ENCODE measurements at regions not wholly inside any gene's neighbourhood (a gene's known extent, or its start where the extent isn't known, plus 50 kb on each side); places are given as distances from the start of the nearest gene placed in this dataset.
A peak's percentile ranks its signal among the peaks of the same experiment; 100 is the strongest.

GRCh38 chr16:9141813-9142212 lies 50.4 kb downstream of the HAPSTR1 start:
- TF ChIP-seq, protein P1, sequence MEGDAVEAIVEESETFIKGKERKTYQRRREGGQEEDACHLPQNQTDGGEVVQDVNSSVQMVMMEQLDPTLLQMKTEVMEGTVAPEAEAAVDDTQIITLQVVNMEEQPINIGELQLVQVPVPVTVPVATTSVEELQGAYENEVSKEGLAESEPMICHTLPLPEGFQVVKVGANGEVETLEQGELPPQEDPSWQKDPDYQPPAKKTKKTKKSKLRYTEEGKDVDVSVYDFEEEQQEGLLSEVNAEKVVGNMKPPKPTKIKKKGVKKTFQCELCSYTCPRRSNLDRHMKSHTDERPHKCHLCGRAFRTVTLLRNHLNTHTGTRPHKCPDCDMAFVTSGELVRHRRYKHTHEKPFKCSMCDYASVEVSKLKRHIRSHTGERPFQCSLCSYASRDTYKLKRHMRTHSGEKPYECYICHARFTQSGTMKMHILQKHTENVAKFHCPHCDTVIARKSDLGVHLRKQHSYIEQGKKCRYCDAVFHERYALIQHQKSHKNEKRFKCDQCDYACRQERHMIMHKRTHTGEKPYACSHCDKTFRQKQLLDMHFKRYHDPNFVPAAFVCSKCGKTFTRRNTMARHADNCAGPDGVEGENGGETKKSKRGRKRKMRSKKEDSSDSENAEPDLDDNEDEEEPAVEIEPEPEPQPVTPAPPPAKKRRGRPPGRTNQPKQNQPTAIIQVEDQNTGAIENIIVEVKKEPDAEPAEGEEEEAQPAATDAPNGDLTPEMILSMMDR (IDR thresholded peaks at IDR 0.05; ENCODE audit: low read depth, low read length, missing control alignments) = no peak
- DNase-seq (ENCODE audit: extremely low read depth, low read depth) = no peak
- no peak overlapping the region for H3K4me3 ChIP-seq (replicated peaks; ENCODE audit: low read depth, low read length)

DNA sequence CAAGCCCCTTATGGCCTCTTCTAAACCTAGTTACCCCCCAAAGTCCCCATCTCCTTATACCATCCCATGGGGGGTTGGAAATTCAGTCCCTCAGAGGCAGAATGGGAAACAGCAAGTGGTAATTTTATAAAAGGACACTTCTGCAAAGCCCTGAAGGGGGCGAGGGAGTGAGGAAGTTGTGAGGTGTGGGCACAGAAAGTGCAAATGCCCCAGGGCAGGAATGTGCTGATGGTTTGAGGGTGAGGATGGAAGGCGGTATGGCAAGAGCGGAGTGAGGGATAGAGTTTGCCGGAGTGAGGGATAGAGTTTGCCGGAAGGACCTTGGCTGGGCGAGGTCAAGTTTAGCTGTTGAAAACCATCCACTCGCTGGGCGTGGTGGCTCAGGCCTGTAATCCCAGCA lies 52.7 kb downstream of the HAPSTR1 start:
- H3K4me3 ChIP-seq (replicated peaks; ENCODE audit: low read depth, low read length) = no peak overlapping the region
- TF ChIP-seq, protein P1 (IDR thresholded peaks at IDR 0.05; ENCODE audit: low read depth, low read length, missing control alignments) = no peak
- DNase-seq (ENCODE audit: extremely low read depth, low read depth) = no peak

- DNase-seq (ENCODE audit: extremely low read depth, low read depth) = no peak
- TF ChIP-seq, protein P1 (IDR thresholded peaks at IDR 0.05; ENCODE audit: low read depth, low read length, missing control alignments) = no peak
- H3K4me3 ChIP-seq (replicated peaks; ENCODE audit: low read depth, low read length) = no peak overlapping the region
Measured at GRCh38 chr16:9148374-9149015, 57.1 kb downstream of the HAPSTR1 start.

DNA sequence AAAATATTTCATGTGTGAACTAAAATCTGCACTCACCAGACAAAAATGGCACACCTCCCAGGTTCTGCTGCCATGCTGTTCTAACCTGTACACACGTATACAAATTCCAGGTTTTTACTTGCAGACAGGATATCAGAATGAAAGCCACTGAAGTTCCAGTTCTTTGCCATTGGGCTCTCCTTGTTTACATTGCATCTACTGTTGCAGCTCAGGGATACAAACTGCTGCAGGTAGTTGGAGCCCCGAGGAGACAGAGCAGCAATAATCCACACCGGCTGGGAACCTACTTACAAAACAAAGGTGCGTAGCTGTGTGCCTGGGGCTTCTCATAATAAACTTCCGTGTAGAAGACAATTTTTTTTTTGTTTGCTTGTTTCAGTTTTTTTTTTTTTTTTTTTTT lies 59.6 kb downstream of the HAPSTR1 start:
- no peak for DNase-seq (ENCODE audit: extremely low read depth, low read depth)
- TF ChIP-seq, protein P1 (IDR thresholded peaks at IDR 0.05; ENCODE audit: low read depth, low read length, missing control alignments) = no peak
- no peak overlapping the region for H3K4me3 ChIP-seq (replicated peaks; ENCODE audit: low read depth, low read length)

GRCh38 chr16:9151597-9151996 lies 60.2 kb downstream of the HAPSTR1 start:
- TF ChIP-seq, protein P1 (IDR thresholded peaks at IDR 0.05; ENCODE audit: low read depth, low read length, missing control alignments) = no peak
- no peak overlapping the region for H3K4me3 ChIP-seq (replicated peaks; ENCODE audit: low read depth, low read length)
- DNase-seq (ENCODE audit: extremely low read depth, low read depth) = peak; percentile 69

- TF ChIP-seq, protein P1 (IDR thresholded peaks at IDR 0.05; ENCODE audit: low read depth, low read length, missing control alignments) = no peak
- DNase-seq (ENCODE audit: extremely low read depth, low read depth) = no peak
- H3K4me3 ChIP-seq (replicated peaks; ENCODE audit: low read depth, low read length) = no peak overlapping the region
Measured at GRCh38 chr16:9152649-9153501, 61.4 kb downstream of the HAPSTR1 start.
